D721Med (cell line): ENCODE measurements at regions not wholly inside any gene's neighbourhood (a gene's known extent, or its start where the extent isn't known, plus 50 kb on each side); places are given as distances from the start of the nearest gene placed in this dataset.
A peak's percentile ranks its signal among the peaks of the same experiment; 100 is the strongest.

Experiments used
- DNase-seq: peaks from one replicate; pipeline ENCODE4 v3.0.0; 2011; ENCODE audit warnings: low spot score; ENCODE audit not compliant: insufficient read length
- FAIRE-seq: peaks from 2 replicates; lab custom pipeline; 2011; peaks lifted over from hg19 to GRCh38; lab: Jason Lieb, UNC
- TF ChIP-seq, protein P1 (sequence below): IDR thresholded peaks from 2 replicates; pipeline ENCODE4 v1.5.1; 2012; ENCODE audit warnings: mild to moderate bottlenecking, control low read depth; ENCODE audit not compliant: insufficient read depth; ENCODE audit errors: missing control alignments

DNA sequence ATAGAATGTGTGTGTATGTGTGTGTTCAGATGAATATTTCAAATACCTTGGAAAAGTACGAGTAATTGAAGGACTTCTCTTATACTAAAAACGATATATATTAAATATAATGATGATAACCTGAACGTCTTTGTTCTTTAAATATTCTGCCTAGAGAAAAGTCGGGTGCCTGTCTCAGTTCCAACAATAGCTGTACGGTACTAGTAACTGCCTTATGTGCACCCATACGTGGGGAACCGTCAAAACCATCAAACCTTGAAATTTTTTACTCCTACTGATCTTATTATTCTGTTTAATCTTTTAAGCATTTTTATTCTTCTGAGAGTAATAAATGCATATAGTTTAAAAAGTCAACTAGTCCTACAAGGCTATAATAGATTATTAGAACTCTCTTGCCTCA is 1045.7 kb downstream of the C4orf33 start:
- TF ChIP-seq, protein P1, sequence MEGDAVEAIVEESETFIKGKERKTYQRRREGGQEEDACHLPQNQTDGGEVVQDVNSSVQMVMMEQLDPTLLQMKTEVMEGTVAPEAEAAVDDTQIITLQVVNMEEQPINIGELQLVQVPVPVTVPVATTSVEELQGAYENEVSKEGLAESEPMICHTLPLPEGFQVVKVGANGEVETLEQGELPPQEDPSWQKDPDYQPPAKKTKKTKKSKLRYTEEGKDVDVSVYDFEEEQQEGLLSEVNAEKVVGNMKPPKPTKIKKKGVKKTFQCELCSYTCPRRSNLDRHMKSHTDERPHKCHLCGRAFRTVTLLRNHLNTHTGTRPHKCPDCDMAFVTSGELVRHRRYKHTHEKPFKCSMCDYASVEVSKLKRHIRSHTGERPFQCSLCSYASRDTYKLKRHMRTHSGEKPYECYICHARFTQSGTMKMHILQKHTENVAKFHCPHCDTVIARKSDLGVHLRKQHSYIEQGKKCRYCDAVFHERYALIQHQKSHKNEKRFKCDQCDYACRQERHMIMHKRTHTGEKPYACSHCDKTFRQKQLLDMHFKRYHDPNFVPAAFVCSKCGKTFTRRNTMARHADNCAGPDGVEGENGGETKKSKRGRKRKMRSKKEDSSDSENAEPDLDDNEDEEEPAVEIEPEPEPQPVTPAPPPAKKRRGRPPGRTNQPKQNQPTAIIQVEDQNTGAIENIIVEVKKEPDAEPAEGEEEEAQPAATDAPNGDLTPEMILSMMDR, result no peak
- DNase-seq (no peak), FAIRE-seq (no peak)

DNA sequence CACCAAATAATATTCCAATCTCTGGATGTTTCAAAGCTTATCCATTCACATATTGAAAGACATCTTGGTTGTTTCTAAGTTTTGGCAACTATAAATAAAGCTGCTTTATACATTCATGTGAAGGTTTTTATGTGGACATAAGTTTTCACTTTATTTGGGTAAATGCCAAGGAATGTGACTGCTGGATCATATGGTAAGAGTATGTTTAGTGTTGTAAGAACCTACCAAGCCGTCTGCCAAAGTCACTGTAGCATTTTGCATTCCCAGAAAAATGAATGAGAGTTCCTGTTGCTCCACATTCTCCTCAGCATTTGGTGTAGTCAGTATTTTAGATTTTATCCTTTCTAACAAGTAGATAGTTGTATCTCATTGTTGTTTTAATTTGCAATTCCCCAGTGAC is 1047.7 kb downstream of the C4orf33 start:
- FAIRE-seq, result no peak
- DNase-seq, result no peak
- TF ChIP-seq, protein P1, result no peak

DNA sequence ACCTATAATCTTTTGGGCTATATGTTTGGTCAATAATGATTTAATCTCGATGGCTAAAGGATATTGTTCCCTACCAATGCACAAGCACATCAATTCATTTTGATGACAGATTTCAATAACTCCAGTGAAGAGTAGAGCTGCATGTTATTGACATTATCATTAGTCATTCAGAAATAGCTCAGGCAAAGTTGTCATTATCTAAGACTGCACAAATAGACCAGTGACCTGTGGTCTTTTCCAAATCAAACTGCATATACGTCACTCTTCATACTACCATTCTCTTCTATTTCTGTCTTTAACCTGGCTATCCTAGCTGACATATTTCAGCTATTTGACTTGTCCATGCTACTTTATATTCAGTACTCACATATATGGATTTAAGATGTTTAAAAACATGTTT is 1050.8 kb downstream of the C4orf33 start:
- peak; percentile 16 for FAIRE-seq
- TF ChIP-seq, protein P1, result no peak
- DNase-seq, result no peak

DNA sequence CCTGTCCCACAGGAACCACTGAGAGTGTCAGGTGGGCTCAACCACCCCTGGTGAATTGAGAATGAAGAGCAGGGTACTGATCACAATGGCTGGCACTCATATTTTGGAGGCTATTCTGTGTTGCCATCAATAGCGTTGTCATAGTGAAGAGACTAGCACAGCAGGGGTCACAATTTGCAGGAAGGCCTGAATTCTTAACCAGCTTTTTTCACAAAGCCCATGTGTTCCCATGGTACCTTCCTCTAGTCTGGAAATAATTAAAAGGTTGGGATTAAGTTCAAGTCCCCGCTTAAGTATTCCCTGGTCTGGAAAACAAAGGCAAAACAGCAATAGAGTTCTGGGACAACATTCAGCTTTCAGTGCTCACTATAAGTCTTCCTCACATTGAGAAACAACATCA is 1051.7 kb downstream of the C4orf33 start:
- DNase-seq (no peak), FAIRE-seq (no peak)
- TF ChIP-seq, protein P1, result no peak

DNA sequence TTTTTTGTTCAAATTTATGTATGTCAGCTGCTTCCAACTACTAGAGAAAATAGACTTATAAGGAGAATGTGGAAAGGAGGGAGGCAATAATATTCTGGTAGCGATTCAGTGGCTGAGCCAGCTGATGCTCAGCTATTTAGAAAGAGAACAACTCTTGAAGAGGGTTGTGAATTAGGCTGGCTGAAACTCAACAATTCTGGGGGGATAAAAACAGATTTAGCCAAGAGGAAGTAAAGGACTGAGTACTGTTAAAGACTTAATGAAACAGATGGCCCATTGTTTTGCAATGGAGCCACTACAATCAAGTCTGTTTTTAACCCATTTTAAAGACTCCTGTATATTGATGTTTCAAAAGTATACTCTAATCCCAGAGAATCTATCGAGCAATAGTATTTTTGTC is 1058.9 kb downstream of the C4orf33 start:
- DNase-seq (no peak), FAIRE-seq (no peak)
- TF ChIP-seq, protein P1, result no peak

DNA sequence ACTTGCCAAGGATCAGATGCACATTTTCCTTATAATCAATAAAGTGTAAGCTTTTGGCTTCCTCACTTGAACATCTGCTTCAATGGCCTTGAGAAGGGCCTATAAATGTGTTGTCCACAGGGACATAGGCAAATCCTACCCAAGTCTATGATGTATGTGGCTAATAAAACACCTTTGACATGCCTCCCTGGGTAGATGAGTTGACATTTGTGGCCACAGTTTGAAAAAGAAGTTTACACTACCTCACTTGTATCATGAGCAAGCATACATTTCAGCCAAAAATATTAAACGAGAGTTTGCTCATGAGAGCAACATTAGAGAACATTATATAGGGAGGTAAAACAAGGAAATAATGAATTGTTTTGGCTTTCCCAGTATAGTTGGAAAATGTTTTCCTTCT is 1067.7 kb downstream of the C4orf33 start:
- TF ChIP-seq, protein P1, result no peak
- FAIRE-seq (no peak), DNase-seq (no peak)

DNA sequence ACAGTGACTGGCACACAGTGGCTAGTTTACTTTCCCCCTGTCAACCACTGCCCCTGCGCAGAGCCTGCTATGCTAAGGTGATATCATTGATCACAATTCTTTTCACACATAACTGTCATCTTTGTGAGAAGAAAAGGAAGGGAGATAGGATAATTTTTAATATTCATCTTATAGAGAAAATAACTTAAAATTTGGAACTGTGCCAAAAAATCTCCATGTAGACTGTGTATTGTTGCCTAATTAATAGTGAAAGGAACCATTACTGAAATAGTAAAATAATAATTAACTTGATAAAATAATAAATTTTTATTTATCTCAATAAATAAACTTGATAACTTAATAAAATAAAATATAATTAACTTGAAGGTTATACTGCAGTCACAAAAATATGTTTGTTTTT is 1069.4 kb downstream of the C4orf33 start:
- DNase-seq, result no peak
- FAIRE-seq, result no peak
- TF ChIP-seq, protein P1, result no peak
